ENCODE measurements at regions not wholly inside any gene's neighbourhood (a gene's known extent, or its start where the extent isn't known, plus 50 kb on each side); places are given as distances from the start of the nearest gene placed in this dataset.

GRCh38 chr15:47334805-47335535, 382.3 kb upstream of the SEMA6D start:
- no peak for TF ChIP-seq PAX5 (IDR thresholded peaks at IDR 0.05; ENCODE audit: insufficient read depth, low read length, severe bottlenecking)
- no peak for TF ChIP-seq TAF1 (IDR thresholded peaks at IDR 0.05; ENCODE audit: low read depth, low read length)
- TF ChIP-seq POLR2A (IDR thresholded peaks at IDR 0.05; ENCODE audit: low read depth, low read length), result no peak
- TF ChIP-seq SPI1 (IDR thresholded peaks at IDR 0.05; ENCODE audit: low read depth, low read length), result no peak
- TF ChIP-seq POU2F2 (IDR thresholded peaks at IDR 0.05; ENCODE audit: low read depth, low read length), result no peak
- no peak for TF ChIP-seq POLR2AphosphoS5 (IDR thresholded peaks at IDR 0.05; ENCODE audit: low read depth, low read length)
- DNase-seq (ENCODE audit: insufficient read length, low spot score) (no peak), FAIRE-seq (no peak)

GRCh38 chr15:47337106-47337505, 380.2 kb upstream of the SEMA6D start:
- FAIRE-seq (no peak), DNase-seq (ENCODE audit: insufficient read length, low spot score) (no peak)
- TF ChIP-seq PAX5 (IDR thresholded peaks at IDR 0.05; ENCODE audit: insufficient read depth, low read length, severe bottlenecking) (no peak), POLR2A (IDR thresholded peaks at IDR 0.05; ENCODE audit: low read depth, low read length) (no peak), POLR2AphosphoS5 (IDR thresholded peaks at IDR 0.05; ENCODE audit: low read depth, low read length) (no peak), SPI1 (IDR thresholded peaks at IDR 0.05; ENCODE audit: low read depth, low read length) (no peak), TAF1 (IDR thresholded peaks at IDR 0.05; ENCODE audit: low read depth, low read length) (no peak), POU2F2 (IDR thresholded peaks at IDR 0.05; ENCODE audit: low read depth, low read length) (no peak)

- DNase-seq (ENCODE audit: insufficient read length, low spot score) (no peak), FAIRE-seq (no peak)
- TF ChIP-seq POLR2A (IDR thresholded peaks at IDR 0.05; ENCODE audit: low read depth, low read length) (no peak), TAF1 (IDR thresholded peaks at IDR 0.05; ENCODE audit: low read depth, low read length) (no peak), SPI1 (IDR thresholded peaks at IDR 0.05; ENCODE audit: low read depth, low read length) (no peak), PAX5 (IDR thresholded peaks at IDR 0.05; ENCODE audit: insufficient read depth, low read length, severe bottlenecking) (no peak), POLR2AphosphoS5 (IDR thresholded peaks at IDR 0.05; ENCODE audit: low read depth, low read length) (no peak), POU2F2 (IDR thresholded peaks at IDR 0.05; ENCODE audit: low read depth, low read length) (no peak)
Observed at GRCh38 chr15:47337836-47338235, 379.5 kb upstream of the SEMA6D start.

- FAIRE-seq, result no peak
- DNase-seq (ENCODE audit: insufficient read length, low spot score), result no peak
- no peak for TF ChIP-seq POU2F2 (IDR thresholded peaks at IDR 0.05; ENCODE audit: low read depth, low read length)
- no peak for TF ChIP-seq POLR2A (IDR thresholded peaks at IDR 0.05; ENCODE audit: low read depth, low read length)
- no peak for TF ChIP-seq POLR2AphosphoS5 (IDR thresholded peaks at IDR 0.05; ENCODE audit: low read depth, low read length)
- no peak for TF ChIP-seq PAX5 (IDR thresholded peaks at IDR 0.05; ENCODE audit: insufficient read depth, low read length, severe bottlenecking)
- no peak for TF ChIP-seq TAF1 (IDR thresholded peaks at IDR 0.05; ENCODE audit: low read depth, low read length)
- TF ChIP-seq SPI1 (IDR thresholded peaks at IDR 0.05; ENCODE audit: low read depth, low read length), result no peak
Observed at GRCh38 chr15:47338771-47339170, 378.5 kb upstream of the SEMA6D start.

GRCh38 chr15:47339800-47340570, 377.3 kb upstream of the SEMA6D start:
- FAIRE-seq (no peak), DNase-seq (ENCODE audit: insufficient read length, low spot score) (no peak)
- TF ChIP-seq POLR2AphosphoS5 (IDR thresholded peaks at IDR 0.05; ENCODE audit: low read depth, low read length) (no peak), SPI1 (IDR thresholded peaks at IDR 0.05; ENCODE audit: low read depth, low read length) (no peak), PAX5 (IDR thresholded peaks at IDR 0.05; ENCODE audit: insufficient read depth, low read length, severe bottlenecking) (no peak), POU2F2 (IDR thresholded peaks at IDR 0.05; ENCODE audit: low read depth, low read length) (no peak), TAF1 (IDR thresholded peaks at IDR 0.05; ENCODE audit: low read depth, low read length) (no peak), POLR2A (IDR thresholded peaks at IDR 0.05; ENCODE audit: low read depth, low read length) (no peak)

GRCh38 chr15:47340571-47340920, 376.8 kb upstream of the SEMA6D start:
- TF ChIP-seq SPI1 (IDR thresholded peaks at IDR 0.05; ENCODE audit: low read depth, low read length), result no peak
- no peak for TF ChIP-seq POU2F2 (IDR thresholded peaks at IDR 0.05; ENCODE audit: low read depth, low read length)
- no peak for TF ChIP-seq PAX5 (IDR thresholded peaks at IDR 0.05; ENCODE audit: insufficient read depth, low read length, severe bottlenecking)
- no peak for TF ChIP-seq POLR2AphosphoS5 (IDR thresholded peaks at IDR 0.05; ENCODE audit: low read depth, low read length)
- TF ChIP-seq POLR2A (IDR thresholded peaks at IDR 0.05; ENCODE audit: low read depth, low read length), result no peak
- TF ChIP-seq TAF1 (IDR thresholded peaks at IDR 0.05; ENCODE audit: low read depth, low read length), result no peak
- FAIRE-seq, result no peak
- no peak for DNase-seq (ENCODE audit: insufficient read length, low spot score)

GRCh38 chr15:47349179-47349578, 368.1 kb upstream of the SEMA6D start:
- TF ChIP-seq POLR2A (IDR thresholded peaks at IDR 0.05; ENCODE audit: low read depth, low read length) (no peak), POU2F2 (IDR thresholded peaks at IDR 0.05; ENCODE audit: low read depth, low read length) (no peak), SPI1 (IDR thresholded peaks at IDR 0.05; ENCODE audit: low read depth, low read length) (no peak), TAF1 (IDR thresholded peaks at IDR 0.05; ENCODE audit: low read depth, low read length) (no peak), POLR2AphosphoS5 (IDR thresholded peaks at IDR 0.05; ENCODE audit: low read depth, low read length) (no peak), PAX5 (IDR thresholded peaks at IDR 0.05; ENCODE audit: insufficient read depth, low read length, severe bottlenecking) (no peak)
- DNase-seq (ENCODE audit: insufficient read length, low spot score) (no peak), FAIRE-seq (no peak)

GRCh38 chr15:47351501-47351900, 365.8 kb upstream of the SEMA6D start:
- DNase-seq (ENCODE audit: insufficient read length, low spot score) (no peak), FAIRE-seq (no peak)
- no peak for TF ChIP-seq POLR2AphosphoS5 (IDR thresholded peaks at IDR 0.05; ENCODE audit: low read depth, low read length)
- no peak for TF ChIP-seq TAF1 (IDR thresholded peaks at IDR 0.05; ENCODE audit: low read depth, low read length)
- TF ChIP-seq PAX5 (IDR thresholded peaks at IDR 0.05; ENCODE audit: insufficient read depth, low read length, severe bottlenecking), result no peak
- no peak for TF ChIP-seq SPI1 (IDR thresholded peaks at IDR 0.05; ENCODE audit: low read depth, low read length)
- no peak for TF ChIP-seq POU2F2 (IDR thresholded peaks at IDR 0.05; ENCODE audit: low read depth, low read length)
- TF ChIP-seq POLR2A (IDR thresholded peaks at IDR 0.05; ENCODE audit: low read depth, low read length), result no peak

- TF ChIP-seq POU2F2 (IDR thresholded peaks at IDR 0.05; ENCODE audit: low read depth, low read length) (no peak), POLR2AphosphoS5 (IDR thresholded peaks at IDR 0.05; ENCODE audit: low read depth, low read length) (no peak), PAX5 (IDR thresholded peaks at IDR 0.05; ENCODE audit: insufficient read depth, low read length, severe bottlenecking) (no peak), POLR2A (IDR thresholded peaks at IDR 0.05; ENCODE audit: low read depth, low read length) (no peak), TAF1 (IDR thresholded peaks at IDR 0.05; ENCODE audit: low read depth, low read length) (no peak), SPI1 (IDR thresholded peaks at IDR 0.05; ENCODE audit: low read depth, low read length) (no peak)
- no peak for DNase-seq (ENCODE audit: insufficient read length, low spot score)
- no peak for FAIRE-seq
Observed at GRCh38 chr15:47352217-47352616, 365.1 kb upstream of the SEMA6D start.
